HCT116 (cell line): ENCODE measurements at regions not wholly inside any gene's neighbourhood (a gene's known extent, or its start where the extent isn't known, plus 50 kb on each side); places are given as distances from the start of the nearest gene placed in this dataset.

ENCODE experiments used
- EZH2phosphoT487 ChIP-seq: fragments of 200-600 bp; IDR thresholded peaks from 2 replicates; pipeline ENCODE4 v1.6.1; 2018; ENCODE audit warnings: antibody characterized with exemption, borderline replicate concordance
- JUND ChIP-seq: IDR thresholded peaks from 2 replicates; pipeline ENCODE4 v1.6.1; 2012
- POLR2A ChIP-seq: IDR thresholded peaks from 2 replicates; pipeline ENCODE4 v1.7.0; 2011; ENCODE audit warnings: borderline replicate concordance; ENCODE audit not compliant: insufficient read depth, insufficient read length; ENCODE audit errors: extremely low read depth
- POLR2AphosphoS5 ChIP-seq: IDR thresholded peaks from 2 replicates; pipeline ENCODE4 v1.6.1; 2011; ENCODE audit warnings: mild to moderate bottlenecking, low read depth, low read length, moderate library complexity
- TCF7L2 ChIP-seq: IDR thresholded peaks from 2 replicates; pipeline ENCODE4 v1.7.0; 2011; ENCODE audit warnings: borderline replicate concordance, inconsistent platforms; ENCODE audit not compliant: insufficient read depth, insufficient read length; ENCODE audit errors: extremely low read depth
- TF ChIP-seq, protein P1 (sequence below): IDR thresholded peaks from 2 replicates; pipeline ENCODE4 v1.6.1; 2012; ENCODE audit warnings: low read depth
- TF ChIP-seq, protein P2 (sequence below), 3 experiments: fragments of 200-600 bp in 1 of 3; sonication (generic) in 1 of 3; IDR thresholded peaks in 2 of 3; conservative IDR thresholded peaks in 1 of 3; 2 replicates each; pipeline ENCODE4 v1.5.1; 2012 to 2017; ENCODE audit warnings: low read depth in 2 of 3, low read length in 2 of 3, antibody characterized with exemption in 1 of 3, borderline replicate concordance in 1 of 3, control low read depth in 1 of 3, mild to moderate bottlenecking in 1 of 3, mixed read lengths in 1 of 3, mixed run types in 1 of 3, moderate library complexity in 1 of 3; ENCODE audit not compliant: insufficient read depth in 1 of 3
- TF ChIP-seq, protein P3 (sequence below): IDR thresholded peaks from 2 replicates; pipeline ENCODE4 v1.6.1; 2012

DNA sequence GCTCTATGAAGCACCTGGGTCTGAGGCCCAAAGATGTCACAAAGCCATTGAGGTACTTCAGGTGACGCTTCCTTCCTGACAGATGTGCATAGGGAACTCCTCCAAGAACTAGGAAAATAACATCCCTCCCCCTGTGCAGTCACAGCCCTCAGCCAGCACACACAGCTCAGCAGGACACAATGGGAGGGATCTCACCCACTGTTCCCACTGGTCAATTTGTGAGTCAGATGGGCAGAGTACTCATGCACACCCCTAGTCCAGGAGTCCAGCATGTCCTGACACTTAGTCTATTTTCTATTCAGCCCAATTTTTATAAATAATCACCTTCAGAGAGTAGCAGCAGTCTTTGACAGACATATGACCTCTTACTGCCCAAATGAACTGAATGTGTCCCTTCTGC, 60.7 kb upstream of the PFKP start:
- TF ChIP-seq, protein P1, sequence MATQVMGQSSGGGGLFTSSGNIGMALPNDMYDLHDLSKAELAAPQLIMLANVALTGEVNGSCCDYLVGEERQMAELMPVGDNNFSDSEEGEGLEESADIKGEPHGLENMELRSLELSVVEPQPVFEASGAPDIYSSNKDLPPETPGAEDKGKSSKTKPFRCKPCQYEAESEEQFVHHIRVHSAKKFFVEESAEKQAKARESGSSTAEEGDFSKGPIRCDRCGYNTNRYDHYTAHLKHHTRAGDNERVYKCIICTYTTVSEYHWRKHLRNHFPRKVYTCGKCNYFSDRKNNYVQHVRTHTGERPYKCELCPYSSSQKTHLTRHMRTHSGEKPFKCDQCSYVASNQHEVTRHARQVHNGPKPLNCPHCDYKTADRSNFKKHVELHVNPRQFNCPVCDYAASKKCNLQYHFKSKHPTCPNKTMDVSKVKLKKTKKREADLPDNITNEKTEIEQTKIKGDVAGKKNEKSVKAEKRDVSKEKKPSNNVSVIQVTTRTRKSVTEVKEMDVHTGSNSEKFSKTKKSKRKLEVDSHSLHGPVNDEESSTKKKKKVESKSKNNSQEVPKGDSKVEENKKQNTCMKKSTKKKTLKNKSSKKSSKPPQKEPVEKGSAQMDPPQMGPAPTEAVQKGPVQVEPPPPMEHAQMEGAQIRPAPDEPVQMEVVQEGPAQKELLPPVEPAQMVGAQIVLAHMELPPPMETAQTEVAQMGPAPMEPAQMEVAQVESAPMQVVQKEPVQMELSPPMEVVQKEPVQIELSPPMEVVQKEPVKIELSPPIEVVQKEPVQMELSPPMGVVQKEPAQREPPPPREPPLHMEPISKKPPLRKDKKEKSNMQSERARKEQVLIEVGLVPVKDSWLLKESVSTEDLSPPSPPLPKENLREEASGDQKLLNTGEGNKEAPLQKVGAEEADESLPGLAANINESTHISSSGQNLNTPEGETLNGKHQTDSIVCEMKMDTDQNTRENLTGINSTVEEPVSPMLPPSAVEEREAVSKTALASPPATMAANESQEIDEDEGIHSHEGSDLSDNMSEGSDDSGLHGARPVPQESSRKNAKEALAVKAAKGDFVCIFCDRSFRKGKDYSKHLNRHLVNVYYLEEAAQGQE, result no peak
- TF ChIP-seq, protein P2, sequence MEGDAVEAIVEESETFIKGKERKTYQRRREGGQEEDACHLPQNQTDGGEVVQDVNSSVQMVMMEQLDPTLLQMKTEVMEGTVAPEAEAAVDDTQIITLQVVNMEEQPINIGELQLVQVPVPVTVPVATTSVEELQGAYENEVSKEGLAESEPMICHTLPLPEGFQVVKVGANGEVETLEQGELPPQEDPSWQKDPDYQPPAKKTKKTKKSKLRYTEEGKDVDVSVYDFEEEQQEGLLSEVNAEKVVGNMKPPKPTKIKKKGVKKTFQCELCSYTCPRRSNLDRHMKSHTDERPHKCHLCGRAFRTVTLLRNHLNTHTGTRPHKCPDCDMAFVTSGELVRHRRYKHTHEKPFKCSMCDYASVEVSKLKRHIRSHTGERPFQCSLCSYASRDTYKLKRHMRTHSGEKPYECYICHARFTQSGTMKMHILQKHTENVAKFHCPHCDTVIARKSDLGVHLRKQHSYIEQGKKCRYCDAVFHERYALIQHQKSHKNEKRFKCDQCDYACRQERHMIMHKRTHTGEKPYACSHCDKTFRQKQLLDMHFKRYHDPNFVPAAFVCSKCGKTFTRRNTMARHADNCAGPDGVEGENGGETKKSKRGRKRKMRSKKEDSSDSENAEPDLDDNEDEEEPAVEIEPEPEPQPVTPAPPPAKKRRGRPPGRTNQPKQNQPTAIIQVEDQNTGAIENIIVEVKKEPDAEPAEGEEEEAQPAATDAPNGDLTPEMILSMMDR (IDR thresholded peaks at IDR 0.05 in 2 of 3, conservative IDR thresholded peaks at IDR 0.05 in 1 of 3; ENCODE audit: borderline replicate concordance in 1 of 3, insufficient read depth in 1 of 3, low read depth in 2 of 3, low read length in 2 of 3), result no peak
- TF ChIP-seq, protein P3, sequence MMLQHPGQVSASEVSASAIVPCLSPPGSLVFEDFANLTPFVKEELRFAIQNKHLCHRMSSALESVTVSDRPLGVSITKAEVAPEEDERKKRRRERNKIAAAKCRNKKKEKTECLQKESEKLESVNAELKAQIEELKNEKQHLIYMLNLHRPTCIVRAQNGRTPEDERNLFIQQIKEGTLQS, result no peak
- TF ChIP-seq TCF7L2, result no peak
- TF ChIP-seq JUND, result no peak
- TF ChIP-seq POLR2AphosphoS5, result no peak
- no peak for TF ChIP-seq EZH2phosphoT487
- no peak for TF ChIP-seq POLR2A
